ENCODE measurements at regions not wholly inside any gene's neighbourhood (a gene's known extent, or its start where the extent isn't known, plus 50 kb on each side); places are given as distances from the start of the nearest gene placed in this dataset.

DNA sequence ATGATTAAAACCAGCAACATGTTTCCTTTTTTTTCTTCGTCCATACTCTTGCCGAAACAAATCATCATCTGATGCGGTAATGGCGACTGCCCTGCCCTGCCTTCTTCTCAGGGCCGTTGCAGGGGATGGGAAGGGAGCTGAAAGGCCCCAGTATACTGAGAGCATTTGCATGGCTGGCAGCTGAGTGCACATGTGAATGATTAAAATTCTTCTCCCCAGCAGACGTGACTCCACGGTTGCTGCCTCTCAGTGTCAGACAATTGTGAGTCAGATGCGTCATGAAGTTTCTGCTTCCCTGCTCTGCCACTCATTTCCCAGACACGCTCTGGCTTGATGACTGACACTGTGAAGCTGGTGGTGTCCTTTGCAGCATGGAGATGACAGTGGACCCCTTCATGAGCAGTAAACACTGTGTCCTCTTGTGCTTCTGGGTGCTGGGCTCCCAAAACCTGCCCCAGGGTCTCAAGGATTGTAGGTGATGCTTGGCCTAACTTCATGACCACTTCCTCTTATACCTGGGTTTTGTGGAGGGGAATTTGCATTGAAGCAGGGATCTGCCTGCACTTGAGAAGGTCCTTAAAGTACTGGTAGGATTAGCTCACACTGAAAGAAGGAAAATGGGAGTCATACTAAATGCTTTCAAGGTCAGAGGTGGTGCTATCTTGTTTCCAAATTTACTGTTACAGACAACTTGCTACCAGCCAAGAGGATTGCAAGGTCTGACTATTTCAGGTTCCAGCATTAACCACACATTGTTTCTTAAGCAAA, 222.5 kb upstream of the COPS8 start:
- DNase-seq (ENCODE audit: low spot score) (no peak), ATAC-seq (ENCODE audit: low FRiP score) (no peak)
- TF ChIP-seq CTCF (IDR thresholded peaks at IDR 0.05) = no peak

DNA sequence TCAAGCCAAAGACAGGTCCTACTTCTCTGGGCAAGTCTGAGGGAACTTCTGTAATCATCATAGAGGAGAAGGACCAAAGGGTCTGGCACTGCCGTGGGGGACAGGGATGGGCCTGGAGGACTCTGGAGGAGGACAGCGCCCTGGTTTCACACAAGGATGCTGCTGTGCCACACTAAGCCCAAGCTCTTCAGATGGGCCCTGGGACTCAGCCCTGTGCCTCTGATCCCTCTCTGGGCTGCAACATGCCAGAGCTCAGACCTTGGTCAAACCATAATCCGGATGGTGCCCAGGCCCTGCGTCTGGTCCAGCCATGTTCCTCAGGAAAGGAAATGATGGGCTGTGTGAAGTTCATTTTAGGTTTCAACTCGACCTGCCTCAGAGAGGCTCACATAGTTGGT, 222.0 kb upstream of the COPS8 start:
- TF ChIP-seq CTCF (IDR thresholded peaks at IDR 0.05) = no peak
- ATAC-seq (ENCODE audit: low FRiP score) = no peak
- no peak for DNase-seq (ENCODE audit: low spot score)

GRCh38 chr2:236865052-236865451, 220.6 kb upstream of the COPS8 start:
- DNase-seq (ENCODE audit: low spot score) = no peak
- TF ChIP-seq CTCF (IDR thresholded peaks at IDR 0.05) = no peak
- no peak for ATAC-seq (ENCODE audit: low FRiP score)

- DNase-seq (ENCODE audit: low spot score) (no peak), ATAC-seq (ENCODE audit: low FRiP score) (no peak)
- no peak for TF ChIP-seq CTCF (IDR thresholded peaks at IDR 0.05)
These were observed 218.9 kb upstream of the COPS8 start for GRCh38 chr2:236866542-236867340.

DNA sequence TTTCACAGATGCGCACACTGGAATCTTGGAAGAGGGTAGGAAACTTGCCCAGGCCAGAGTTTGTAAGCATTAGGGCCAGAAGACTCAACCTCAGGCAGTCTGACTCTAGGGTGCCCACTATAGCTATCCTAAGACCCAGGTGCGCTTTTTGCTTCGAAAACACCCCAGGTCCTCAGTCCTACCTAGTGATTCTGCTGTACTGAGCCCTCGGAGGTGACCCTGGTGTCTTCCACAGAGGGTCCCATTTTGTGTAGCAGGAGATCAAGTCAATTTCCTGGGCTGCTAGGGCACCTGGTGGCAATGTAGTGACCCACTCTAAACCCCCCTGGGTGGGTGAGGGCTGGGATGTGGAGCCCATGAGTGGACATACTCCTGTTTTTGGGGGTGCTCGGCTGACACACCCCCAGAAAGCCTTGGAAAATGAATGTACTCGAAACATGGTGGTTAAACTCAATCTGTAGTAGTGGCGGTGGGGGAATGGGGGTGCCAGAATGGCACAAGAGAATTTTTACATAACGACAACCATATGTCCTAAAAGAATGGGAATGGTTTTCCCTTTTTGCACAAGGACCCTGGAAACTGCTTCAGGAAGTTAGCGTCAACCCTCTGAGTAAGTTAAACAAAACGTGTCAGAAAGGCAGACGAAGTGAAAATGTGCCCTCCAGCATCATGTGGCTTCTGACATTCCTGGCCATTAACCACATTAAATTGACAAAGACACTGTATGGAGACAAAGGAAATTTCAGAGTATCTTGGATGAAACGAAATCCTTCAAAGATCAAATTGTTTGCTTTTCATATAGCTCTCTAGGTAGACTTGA, 218.0 kb upstream of the COPS8 start:
- no peak for TF ChIP-seq CTCF (IDR thresholded peaks at IDR 0.05)
- ATAC-seq (ENCODE audit: low FRiP score) = no peak
- no peak for DNase-seq (ENCODE audit: low spot score)

- DNase-seq (ENCODE audit: low spot score) (no peak), ATAC-seq (ENCODE audit: low FRiP score) (no peak)
- no peak for TF ChIP-seq CTCF (IDR thresholded peaks at IDR 0.05)
These were observed 215.3 kb upstream of the COPS8 start for GRCh38 chr2:236870370-236870769.
